Thymus (tissue), 11 donors: ENCODE measurements at regions not wholly inside any gene's neighbourhood (a gene's known extent, or its start where the extent isn't known, plus 50 kb on each side); places are given as distances from the start of the nearest gene placed in this dataset.

Experiments used
- DNase-seq, 9 donors: peaks; one replicate each; pipeline ENCODE4 v3.0.0-alpha.2; 2013; ENCODE audit warnings: low spot score in 9 of 9, low read depth in 6 of 9, missing footprints in 1 of 9
- H3K27ac ChIP-seq, 2 donors: one replicate each; pipeline ENCODE4 v1.5.1; 2013; ENCODE audit warnings: control low read depth in 1 of 2, low read depth in 1 of 2, low read length in 1 of 2, mild to moderate bottlenecking in 1 of 2, moderate library complexity in 1 of 2
- H3K27me3 ChIP-seq, 2 donors: one replicate each; pipeline ENCODE4 v1.5.1; 2013; ENCODE audit warnings: low read length in 1 of 2; ENCODE audit not compliant: control insufficient read depth in 2 of 2, insufficient read depth in 1 of 2
- H3K36me3 ChIP-seq, 2 donors: one replicate each; pipeline ENCODE4 v1.5.1; 2013; ENCODE audit warnings: low read length in 1 of 2, mild to moderate bottlenecking in 1 of 2, moderate library complexity in 1 of 2; ENCODE audit not compliant: control insufficient read depth in 2 of 2, insufficient read depth in 2 of 2
- H3K4me1 ChIP-seq, 2 donors: one replicate each; pipeline ENCODE4 v1.5.1; 2013; ENCODE audit warnings: low read length in 2 of 2; ENCODE audit not compliant: control insufficient read depth in 2 of 2, insufficient read depth in 2 of 2
- H3K4me3 ChIP-seq, 2 donors: one replicate each; pipeline ENCODE4 v1.5.1; 2013; ENCODE audit warnings: low read length in 2 of 2, control low read depth in 1 of 2, mild to moderate bottlenecking in 1 of 2
- H3K9me3 ChIP-seq, 2 donors: one replicate each; pipeline ENCODE4 v1.5.1; 2013; ENCODE audit warnings: low read length in 1 of 2, mild to moderate bottlenecking in 1 of 2; ENCODE audit not compliant: control insufficient read depth in 2 of 2, insufficient read depth in 1 of 2
- WGBS: extraction: QIAGEN DNeasy Blood & Tissue Kit; methylation state at CpG from one replicate; pipeline ENCODE4 v1.1.7; 2013; 5-methylcytosine and 5-hydroxymethylcytosine counted together
- donor health status: healthy.

DNA sequence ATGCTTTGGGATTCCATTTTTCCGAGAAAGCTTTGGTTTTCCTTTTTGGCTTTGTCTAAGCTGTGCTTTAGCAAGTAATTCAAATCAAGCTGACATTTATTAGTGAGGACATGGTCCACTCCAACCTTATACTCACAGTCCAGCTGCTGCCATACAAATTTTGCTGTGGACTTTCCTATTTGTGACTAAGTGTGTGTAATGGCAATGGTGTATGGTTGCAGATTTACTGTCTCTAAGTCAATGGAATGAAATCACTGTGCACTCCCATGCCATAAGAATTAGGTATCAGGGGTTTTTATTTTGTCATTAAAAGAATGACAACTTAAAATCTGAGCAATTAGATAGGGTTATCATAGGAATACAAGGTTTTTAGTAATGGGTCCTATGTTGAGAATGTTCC, 530.0 kb downstream of the CCDC171 start:
- 97% methylated on average over 1 of the region's 1 CpG for WGBS
- no peak for DNase-seq
- Histone ChIP-seq H3K27ac (no peak overlapping the region), H3K36me3 (no peaks in the 10 kb centered on the region), H3K9me3 (no peaks in the 10 kb centered on the region), H3K27me3 (no peaks in the 10 kb centered on the region), H3K4me1 (no peaks in the 10 kb centered on the region), H3K4me3 (no peak overlapping the region)

DNA sequence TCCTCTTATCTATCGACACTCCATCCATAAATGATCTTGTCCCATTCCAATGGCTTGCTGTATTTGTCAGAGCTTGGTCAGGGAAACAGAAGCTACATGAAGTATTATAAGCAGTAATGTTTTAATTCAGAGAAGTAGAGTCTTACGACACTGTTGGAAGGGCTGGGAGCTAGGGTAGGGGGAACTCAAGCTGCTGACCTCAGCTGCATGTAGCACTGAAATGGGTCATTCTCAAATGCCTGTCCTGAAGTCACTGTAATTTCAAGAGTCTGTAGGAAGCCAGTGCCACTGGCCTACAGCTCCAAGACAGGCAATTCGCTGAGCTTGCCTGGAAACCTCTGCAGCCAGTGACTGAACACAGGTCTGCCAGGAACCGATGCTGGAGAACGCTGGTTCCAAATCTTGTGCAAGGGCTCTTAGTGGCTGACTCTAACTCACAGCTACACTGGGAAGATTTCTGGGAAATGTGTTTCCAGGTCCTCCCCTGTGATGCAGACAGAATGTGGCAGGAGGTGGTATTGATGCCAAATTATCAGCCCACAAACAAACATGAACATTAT, 532.4 kb downstream of the CCDC171 start:
- H3K27ac ChIP-seq = no peak overlapping the region
- no peaks in the 10 kb centered on the region for H3K4me1 ChIP-seq
- no peaks in the 10 kb centered on the region for H3K9me3 ChIP-seq
- H3K4me3 ChIP-seq = no peak overlapping the region
- no peak for DNase-seq
- WGBS = 76% methylated on average over 5 of the region's 5 CpGs
- H3K27me3 ChIP-seq = no peaks in the 10 kb centered on the region
- H3K36me3 ChIP-seq = no peaks in the 10 kb centered on the region

DNA sequence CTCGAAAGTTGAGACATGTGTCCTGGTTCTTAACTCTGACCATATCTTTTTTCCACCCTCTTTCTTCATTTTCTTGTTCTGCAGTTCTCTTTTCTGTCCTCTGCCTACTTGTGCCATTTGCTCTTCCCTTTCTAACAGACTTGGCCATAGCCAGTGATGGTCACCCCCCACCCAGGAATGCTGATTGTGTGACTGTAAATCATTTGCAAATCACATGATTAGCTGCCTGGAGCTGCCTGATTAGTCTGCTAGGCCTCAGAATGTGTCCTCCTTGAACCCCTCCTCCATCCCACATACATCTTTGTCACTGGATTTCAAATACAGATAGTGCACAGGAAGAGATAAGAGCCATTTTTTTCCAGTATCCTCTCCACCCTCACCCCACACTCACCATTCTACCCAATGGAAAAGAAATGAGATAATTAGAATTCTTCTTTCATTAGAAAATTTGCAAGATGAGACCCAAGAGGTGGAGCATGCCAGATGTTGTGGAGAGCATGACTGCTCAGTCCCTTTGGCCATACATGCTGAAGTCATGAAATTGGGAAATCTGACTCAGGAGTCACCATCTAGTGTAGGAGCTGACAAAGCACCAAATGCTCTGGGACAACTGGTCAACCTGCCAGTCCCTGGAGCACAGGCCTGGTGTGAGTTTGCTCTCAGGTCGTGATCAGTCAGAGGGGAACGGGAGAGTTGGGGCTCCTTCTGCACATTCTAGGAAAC, 538.2 kb downstream of the CCDC171 start:
- Histone ChIP-seq H3K4me3 (no peak overlapping the region), H3K27me3 (no peaks in the 10 kb centered on the region), H3K36me3 (no peaks in the 10 kb centered on the region), H3K27ac (no peak overlapping the region), H3K9me3 (no peaks in the 10 kb centered on the region), H3K4me1 (no peaks in the 10 kb centered on the region)
- DNase-seq = no peak
- 96% methylated on average over 3 of the region's 3 CpGs for WGBS

DNA sequence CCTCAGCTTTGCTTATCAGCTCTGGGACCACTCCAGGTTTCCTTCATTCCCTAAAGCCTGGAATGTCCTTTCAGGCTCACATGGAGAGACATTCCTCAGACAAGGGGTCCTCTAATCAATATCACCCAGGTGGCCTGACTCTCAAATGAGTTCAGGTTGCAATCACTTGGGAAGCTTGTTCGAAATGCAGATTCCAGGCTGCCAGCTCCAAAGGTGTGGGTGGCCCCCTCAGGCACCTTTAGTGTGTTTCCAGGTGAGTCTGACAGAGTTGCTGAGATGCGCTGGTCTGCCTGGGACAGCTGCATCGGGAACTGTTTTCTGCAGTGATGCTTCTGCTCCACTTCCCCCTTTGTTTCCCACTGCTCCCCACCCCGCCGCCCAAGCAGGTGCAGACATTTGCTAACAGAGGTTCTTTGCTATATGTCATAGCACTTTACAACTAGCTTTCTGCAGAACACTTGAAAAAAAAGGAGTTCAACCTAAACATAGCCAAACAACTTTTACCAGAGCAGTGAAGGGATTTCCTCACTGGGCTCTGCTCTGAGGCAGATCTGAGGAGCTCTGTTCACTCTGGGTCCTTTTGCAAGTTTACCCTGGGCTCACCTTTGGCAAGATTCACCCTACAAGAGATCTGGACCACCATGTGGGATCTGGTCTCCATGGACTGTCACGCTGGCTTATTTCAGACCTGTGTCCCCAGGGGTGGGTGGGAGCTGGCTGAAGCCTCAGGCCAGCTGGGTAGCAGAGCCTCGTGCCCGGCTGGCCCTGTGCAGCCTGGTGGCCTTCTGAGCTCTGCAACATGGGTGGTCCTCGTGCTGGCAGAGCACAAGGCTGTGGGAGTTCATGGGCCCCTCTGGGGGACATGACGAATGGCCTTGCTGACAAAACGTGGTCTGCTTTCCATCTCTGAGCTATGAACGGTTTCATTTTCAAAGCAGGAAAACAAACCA, 539.6 kb downstream of the CCDC171 start:
- Histone ChIP-seq H3K4me1 (no peaks in the 10 kb centered on the region), H3K27me3 (no peaks in the 10 kb centered on the region), H3K4me3 (no peak overlapping the region), H3K9me3 (no peaks in the 10 kb centered on the region), H3K36me3 (no peaks in the 10 kb centered on the region), H3K27ac (no peak overlapping the region)
- no peak for DNase-seq
- 72% methylated on average over 12 of the region's 12 CpGs for WGBS

DNA sequence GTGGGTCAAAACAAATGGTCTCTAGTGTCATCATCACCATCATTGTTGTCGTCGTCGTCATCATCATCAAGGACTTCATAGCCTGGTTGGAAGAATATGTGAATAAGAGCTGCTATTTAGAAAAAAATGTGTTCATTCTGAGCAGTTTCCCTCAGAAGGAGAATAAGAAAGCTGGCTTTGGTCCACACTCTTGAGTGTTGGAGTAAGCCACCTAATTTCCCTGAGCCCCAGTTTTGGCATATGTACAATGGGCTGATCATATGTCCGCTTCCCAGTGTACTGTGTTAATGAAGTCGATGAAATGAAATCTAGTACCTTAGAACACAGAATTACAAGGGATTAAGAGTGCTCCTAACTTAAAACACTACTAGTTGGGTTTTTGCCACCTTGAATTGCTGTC, 545.5 kb downstream of the CCDC171 start:
- no peaks in the 10 kb centered on the region for H3K9me3 ChIP-seq
- DNase-seq = no peak
- H3K36me3 ChIP-seq = no peaks in the 10 kb centered on the region
- no peak overlapping the region for H3K27ac ChIP-seq
- H3K27me3 ChIP-seq = no peaks in the 10 kb centered on the region
- H3K4me1 ChIP-seq = no peaks in the 10 kb centered on the region
- H3K4me3 ChIP-seq = no peak overlapping the region
- 97% methylated on average over 5 of the region's 5 CpGs for WGBS

DNA sequence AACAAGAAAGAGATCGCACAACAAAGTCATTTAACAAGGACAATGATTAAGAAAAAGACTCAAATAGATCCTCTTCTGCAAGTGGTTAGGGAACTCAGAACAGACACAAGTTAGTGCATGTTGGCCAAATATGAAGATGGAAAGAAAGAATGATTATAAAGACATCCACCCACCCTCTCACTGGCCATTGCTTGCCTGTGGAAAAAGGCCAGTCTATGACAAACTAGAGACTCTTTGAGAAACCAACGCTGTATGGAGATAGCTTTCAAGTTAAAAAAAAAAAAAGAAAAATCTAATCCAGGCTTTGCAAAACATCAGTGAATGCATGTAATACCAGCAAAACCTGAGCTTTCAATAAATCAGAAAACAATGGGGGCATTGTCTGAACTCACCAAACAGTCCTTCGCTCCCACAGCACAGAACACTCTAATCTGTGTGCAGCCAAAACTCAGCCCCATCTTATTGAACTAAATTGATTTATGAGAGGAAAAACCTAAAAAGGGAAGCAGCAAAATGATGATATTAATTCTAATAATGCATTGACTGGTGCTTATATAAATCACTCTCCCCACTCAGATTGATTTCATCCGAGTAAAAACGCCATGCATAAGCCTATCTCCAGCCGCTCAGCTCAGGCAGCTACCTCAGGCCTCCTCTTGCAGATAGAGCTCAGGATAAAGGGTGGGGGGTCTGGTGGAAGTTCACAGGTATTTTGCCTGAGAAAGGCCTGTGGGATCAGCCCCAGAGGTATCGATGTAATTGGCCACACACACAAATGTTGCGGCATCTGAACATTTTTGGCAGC, 547.1 kb downstream of the CCDC171 start:
- Histone ChIP-seq H3K27ac (no peak overlapping the region), H3K27me3 (no peaks in the 10 kb centered on the region), H3K4me1 (no peaks in the 10 kb centered on the region), H3K36me3 (no peaks in the 10 kb centered on the region), H3K4me3 (no peak overlapping the region), H3K9me3 (no peaks in the 10 kb centered on the region)
- no peak for DNase-seq
- 98% methylated on average over 8 of the region's 8 CpGs for WGBS

DNA sequence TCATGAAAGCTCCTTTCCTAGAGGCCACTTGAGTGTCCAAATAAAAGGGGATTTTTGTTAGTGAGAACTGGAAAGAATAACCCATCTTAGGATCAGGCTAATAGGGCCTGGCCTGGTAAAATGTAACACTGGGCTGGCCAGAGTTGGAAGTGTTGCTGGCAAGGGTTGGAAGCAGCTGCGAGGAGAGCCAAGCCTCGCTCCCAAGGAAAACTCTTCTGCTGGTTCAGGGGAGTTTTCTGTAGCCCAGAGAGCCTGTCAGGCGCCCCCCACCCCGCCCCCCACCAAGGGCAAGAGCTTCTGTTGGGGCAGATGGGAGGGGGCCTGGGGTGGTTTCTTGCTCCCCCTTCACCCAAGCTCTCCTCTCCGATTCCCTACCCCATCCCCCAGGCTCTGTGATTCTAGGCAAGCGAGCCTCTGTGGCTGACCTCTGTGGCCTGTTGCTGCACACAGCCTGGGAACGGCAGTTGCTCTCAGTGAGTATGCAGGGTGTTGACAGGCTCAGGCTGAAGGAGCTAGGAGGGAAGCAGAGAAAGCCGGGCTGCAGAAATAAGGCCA, 547.8 kb downstream of the CCDC171 start:
- peaks cover 0 to under 1% of the 10 kb centered on the region in 2 donors for H3K4me1 ChIP-seq
- no peaks in the 10 kb centered on the region for H3K27me3 ChIP-seq
- no peak overlapping the region for H3K4me3 ChIP-seq
- H3K27ac ChIP-seq = no peak overlapping the region
- H3K36me3 ChIP-seq = no peaks in the 10 kb centered on the region
- 93% methylated on average over 8 of the region's 8 CpGs for WGBS
- H3K9me3 ChIP-seq = no peaks in the 10 kb centered on the region
- DNase-seq = no peak

DNA sequence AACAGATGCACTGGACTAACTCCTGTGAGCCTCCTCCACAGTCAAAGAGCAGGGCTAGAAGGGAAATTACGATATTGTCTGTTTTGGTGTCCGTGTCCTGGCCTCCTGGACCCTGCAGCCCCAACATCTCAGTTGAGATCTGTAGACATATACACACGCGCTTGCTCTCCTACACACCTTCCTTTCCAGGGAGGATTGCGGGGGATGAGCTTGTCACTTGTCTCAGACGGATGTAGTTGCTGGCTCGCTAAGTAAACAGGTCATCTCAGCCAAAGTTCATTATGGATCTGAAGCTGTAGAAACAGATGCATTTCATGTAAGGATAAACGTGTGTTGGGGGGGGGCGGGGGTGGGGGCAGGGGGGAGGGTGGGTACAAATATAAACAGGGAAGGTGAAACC, 549.3 kb downstream of the CCDC171 start:
- Histone ChIP-seq H3K4me1 (peaks cover 0 to 3% of the 10 kb centered on the region in 2 donors), H3K9me3 (no peaks in the 10 kb centered on the region)

More for the DNA sequence above, 549.3 kb downstream of the CCDC171 start:
- Histone ChIP-seq H3K27ac (no peak overlapping the region), H3K36me3 (no peaks in the 10 kb centered on the region), H3K27me3 (no peaks in the 10 kb centered on the region), H3K4me3 (no peak overlapping the region)
- DNase-seq = no peak
- 78% methylated on average over 9 of the region's 9 CpGs for WGBS
